Smooth muscle cell (in vitro differentiated cells): ENCODE measurements at regions not wholly inside any gene's neighbourhood (a gene's known extent, or its start where the extent isn't known, plus 50 kb on each side); places are given as distances from the start of the nearest gene placed in this dataset.

Source experiments
- DNase-seq: peaks from one replicate; lab custom pipeline; 2025; ENCODE audit not compliant: unreplicated experiment; lab: John Stamatoyannopoulos, UW
- H2AFZ ChIP-seq: fragments of 200-600 bp; sonication (generic); 2 replicates; pipeline ENCODE4 v1.6.0; 2016; ENCODE audit warnings: antibody characterized with exemption, low read depth, mild to moderate bottlenecking
- H3F3A ChIP-seq: fragments of 200-600 bp; sonication (generic); 2 replicates; pipeline ENCODE4 v1.6.0; 2017; ENCODE audit warnings: antibody characterized with exemption, low read depth
- H3K27ac ChIP-seq: fragments of 200-600 bp; sonication (generic); 2 replicates; pipeline ENCODE4 v1.5.1; 2016; ENCODE audit warnings: low read depth, mild to moderate bottlenecking
- H3K27me3 ChIP-seq: fragments of 200-600 bp; sonication (generic); 2 replicates; pipeline ENCODE4 v1.6.1; 2016; ENCODE audit warnings: low read depth, mild to moderate bottlenecking
- H3K36me3 ChIP-seq: fragments of 200-600 bp; sonication (generic); 2 replicates; pipeline ENCODE4 v1.5.1; 2016; ENCODE audit warnings: low read depth
- H3K4me1 ChIP-seq: fragments of 200-600 bp; sonication (generic); 2 replicates; pipeline ENCODE4 v1.5.1; 2016; ENCODE audit warnings: low read depth
- H3K4me2 ChIP-seq: fragments of 200-600 bp; sonication (generic); 2 replicates; pipeline ENCODE4 v1.6.0; 2016; ENCODE audit warnings: mild to moderate bottlenecking
- H3K4me3 ChIP-seq: fragments of 200-600 bp; sonication (generic); 2 replicates; pipeline ENCODE4 v1.5.1; 2016; ENCODE audit warnings: mild to moderate bottlenecking
- H3K79me2 ChIP-seq: fragments of 200-600 bp; sonication (generic); 2 replicates; pipeline ENCODE4 v1.6.0; 2016; ENCODE audit warnings: low read depth, mild to moderate bottlenecking
- H3K9ac ChIP-seq: fragments of 200-600 bp; sonication (generic); 2 replicates; pipeline ENCODE4 v1.6.0; 2016; ENCODE audit warnings: low read depth
- H3K9me3 ChIP-seq: fragments of 200-600 bp; sonication (generic); replicated peaks from 2 replicates; pipeline ENCODE4 v1.5.1; 2016; ENCODE audit warnings: low read depth
- H4K20me1 ChIP-seq: fragments of 200-600 bp; sonication (generic); 2 replicates; pipeline ENCODE4 v1.6.0; 2016; ENCODE audit warnings: low read depth
- WGBS: methylation state at CpG from one replicate; pipeline ENCODE4 v1.1.7; 2016; ENCODE audit warnings: low lambda C conversion rate; 5-methylcytosine and 5-hydroxymethylcytosine counted together
- TF ChIP-seq, protein P1 (sequence below): fragments of 200-600 bp; sonication (generic); IDR thresholded peaks from 2 replicates; pipeline ENCODE4 v1.5.1; 2017; ENCODE audit warnings: borderline replicate concordance, mild to moderate bottlenecking, antibody characterized with exemption; ENCODE audit not compliant: insufficient read depth, poor library complexity, severe bottlenecking

DNA sequence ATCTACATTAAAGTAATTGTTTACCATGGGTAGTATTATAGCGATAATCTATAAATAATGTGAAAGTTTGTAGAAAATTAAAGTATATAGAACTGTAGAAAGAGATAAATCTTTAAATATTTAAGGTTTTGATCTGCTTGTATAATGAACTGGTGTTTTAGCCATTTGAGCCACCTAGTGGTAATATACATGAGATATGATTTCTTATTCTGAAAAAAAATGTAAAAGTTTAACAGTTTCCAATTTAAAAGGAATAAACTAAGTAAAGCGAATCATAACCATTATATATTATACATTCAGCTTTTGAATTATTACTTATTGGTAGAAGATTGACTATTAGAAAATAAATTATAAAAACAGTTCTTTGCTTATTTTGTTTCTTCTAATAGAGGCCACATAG, 91.2 kb downstream of the OTUD1 start:
- Histone ChIP-seq H3K4me1 (no peaks in the 10 kb centered on the region), H3K36me3 (no peaks in the 10 kb centered on the region), H3K4me3 (no peak overlapping the region), H2AFZ (no peak overlapping the region), H3K9ac (no peak overlapping the region), H4K20me1 (no peaks in the 10 kb centered on the region), H3K9me3 (no peaks in the 10 kb centered on the region), H3K27me3 (peaks cover 6% of the 10 kb centered on the region), H3F3A (no peaks in the 10 kb centered on the region), H3K79me2 (no peaks in the 10 kb centered on the region), H3K27ac (no peak overlapping the region), H3K4me2 (no peak overlapping the region)
- no peak for DNase-seq
- TF ChIP-seq, protein P1, sequence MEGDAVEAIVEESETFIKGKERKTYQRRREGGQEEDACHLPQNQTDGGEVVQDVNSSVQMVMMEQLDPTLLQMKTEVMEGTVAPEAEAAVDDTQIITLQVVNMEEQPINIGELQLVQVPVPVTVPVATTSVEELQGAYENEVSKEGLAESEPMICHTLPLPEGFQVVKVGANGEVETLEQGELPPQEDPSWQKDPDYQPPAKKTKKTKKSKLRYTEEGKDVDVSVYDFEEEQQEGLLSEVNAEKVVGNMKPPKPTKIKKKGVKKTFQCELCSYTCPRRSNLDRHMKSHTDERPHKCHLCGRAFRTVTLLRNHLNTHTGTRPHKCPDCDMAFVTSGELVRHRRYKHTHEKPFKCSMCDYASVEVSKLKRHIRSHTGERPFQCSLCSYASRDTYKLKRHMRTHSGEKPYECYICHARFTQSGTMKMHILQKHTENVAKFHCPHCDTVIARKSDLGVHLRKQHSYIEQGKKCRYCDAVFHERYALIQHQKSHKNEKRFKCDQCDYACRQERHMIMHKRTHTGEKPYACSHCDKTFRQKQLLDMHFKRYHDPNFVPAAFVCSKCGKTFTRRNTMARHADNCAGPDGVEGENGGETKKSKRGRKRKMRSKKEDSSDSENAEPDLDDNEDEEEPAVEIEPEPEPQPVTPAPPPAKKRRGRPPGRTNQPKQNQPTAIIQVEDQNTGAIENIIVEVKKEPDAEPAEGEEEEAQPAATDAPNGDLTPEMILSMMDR = peak; percentile 50
- 85% methylated on average over 2 of the region's 2 CpGs for WGBS

DNA sequence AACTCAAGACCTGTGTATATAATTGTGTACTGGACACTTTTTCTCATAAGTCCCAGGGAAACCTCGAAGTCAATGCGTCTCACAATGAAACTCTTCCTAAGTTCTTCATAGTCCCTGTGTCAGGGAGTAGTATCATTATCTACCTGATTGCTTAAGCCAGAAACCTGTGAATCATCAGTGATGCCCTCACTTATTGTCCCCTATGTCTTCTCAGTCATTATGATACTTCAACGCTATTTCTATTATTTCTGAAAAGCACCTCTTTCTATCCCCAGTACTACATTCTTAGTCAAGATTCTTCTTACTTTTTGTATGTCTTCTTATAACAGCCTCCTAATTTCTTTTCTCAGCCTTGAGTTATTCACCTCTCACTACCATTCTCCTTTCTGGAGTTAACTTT, 94.3 kb downstream of the OTUD1 start:
- Histone ChIP-seq H3K36me3 (no peaks in the 10 kb centered on the region), H3K4me3 (no peak overlapping the region), H3F3A (no peaks in the 10 kb centered on the region), H3K79me2 (no peaks in the 10 kb centered on the region), H3K9ac (no peak overlapping the region), H3K4me1 (no peaks in the 10 kb centered on the region), H3K27me3 (peaks cover 6% of the 10 kb centered on the region), H2AFZ (no peak overlapping the region), H3K9me3 (no peaks in the 10 kb centered on the region), H3K27ac (no peak overlapping the region), H4K20me1 (no peaks in the 10 kb centered on the region), H3K4me2 (no peak overlapping the region)
- TF ChIP-seq, protein P1 = no peak
- no peak for DNase-seq
- 89% methylated on average over 3 of the region's 3 CpGs for WGBS

DNA sequence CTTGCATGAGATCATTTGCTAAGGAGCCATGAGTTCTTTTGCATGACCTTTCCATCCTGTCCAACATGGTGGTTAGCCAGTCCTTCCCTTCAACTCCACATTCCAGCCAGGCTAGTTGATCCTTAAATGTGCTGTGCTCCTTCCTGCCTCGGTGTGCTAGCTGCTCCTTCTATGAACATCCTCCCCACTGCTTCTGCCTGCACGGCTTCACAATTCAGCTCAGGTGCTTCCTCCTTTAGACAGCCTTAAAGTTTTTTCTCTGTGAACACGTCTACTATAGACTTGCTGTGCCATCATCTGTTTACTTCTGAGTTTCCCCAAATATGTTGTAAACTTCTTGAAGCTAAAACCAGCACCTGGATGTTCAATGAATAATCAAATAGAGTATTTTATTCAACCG, 95.5 kb downstream of the OTUD1 start:
- WGBS = 85% methylated on average over 4 of the region's 4 CpGs
- DNase-seq = no peak
- no peaks in the 10 kb centered on the region for H3F3A ChIP-seq
- no peak overlapping the region for H2AFZ ChIP-seq
- no peaks in the 10 kb centered on the region for H3K79me2 ChIP-seq
- no peaks in the 10 kb centered on the region for H3K4me1 ChIP-seq
- no peaks in the 10 kb centered on the region for H4K20me1 ChIP-seq
- H3K36me3 ChIP-seq = no peaks in the 10 kb centered on the region
- H3K9ac ChIP-seq = no peak overlapping the region
- H3K27me3 ChIP-seq = peaks cover 6% of the 10 kb centered on the region
- no peak overlapping the region for H3K27ac ChIP-seq
- no peak overlapping the region for H3K4me3 ChIP-seq
- TF ChIP-seq, protein P1 = no peak
- no peak overlapping the region for H3K4me2 ChIP-seq
- no peaks in the 10 kb centered on the region for H3K9me3 ChIP-seq

DNA sequence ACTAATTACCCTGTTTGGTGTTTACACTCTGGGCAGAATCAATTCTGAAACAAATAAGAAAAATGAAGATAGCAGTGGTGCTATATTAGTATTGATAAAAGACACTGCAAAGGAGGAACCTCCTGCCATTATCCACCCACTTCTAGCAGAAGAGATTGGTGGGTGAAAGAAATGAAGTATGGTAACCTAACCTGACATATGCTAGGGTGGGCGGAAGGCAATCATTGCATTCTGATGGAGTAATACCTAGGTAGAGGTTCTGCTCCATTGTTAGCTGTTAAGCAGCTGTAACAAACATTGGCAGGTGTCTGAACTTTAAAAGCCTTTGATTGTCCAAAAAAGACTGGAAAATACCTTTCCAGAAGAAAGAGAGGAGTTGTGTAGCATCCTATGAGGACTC, 95.9 kb downstream of the OTUD1 start:
- Histone ChIP-seq H3K4me2 (no peak overlapping the region), H3K4me1 (no peaks in the 10 kb centered on the region), H3K27me3 (peaks cover 6% of the 10 kb centered on the region), H3K9ac (no peak overlapping the region), H4K20me1 (no peaks in the 10 kb centered on the region), H2AFZ (no peak overlapping the region), H3K9me3 (no peaks in the 10 kb centered on the region), H3K4me3 (no peak overlapping the region), H3F3A (no peaks in the 10 kb centered on the region), H3K27ac (no peak overlapping the region), H3K79me2 (no peaks in the 10 kb centered on the region), H3K36me3 (no peaks in the 10 kb centered on the region)
- TF ChIP-seq, protein P1 = no peak
- 96% methylated on average over 1 of the region's 1 CpG for WGBS
- no peak for DNase-seq
